ENCODE measurements at regions not wholly inside any gene's neighbourhood (a gene's known extent, or its start where the extent isn't known, plus 50 kb on each side); places are given as distances from the start of the nearest gene placed in this dataset.
"Not testable (repeated sequence)": the region's sequence is repeated elsewhere in the genome, so short reads cannot be mapped to it uniquely, and the experiment has no call there.

- no peak for DNase-seq (ENCODE audit: low read depth)
These were observed 692.9 kb downstream of the MTRR start for GRCh38 chr5:8561854-8562253.

GRCh38 chr5:8563540-8563939 is 694.6 kb downstream of the MTRR start:
- DNase-seq (ENCODE audit: low read depth) = not testable (repeated sequence)

GRCh38 chr5:8568858-8569257 is 699.9 kb downstream of the MTRR start:
- DNase-seq (ENCODE audit: low read depth) = no peak

GRCh38 chr5:8570528-8570927 is 701.6 kb downstream of the MTRR start:
- DNase-seq (ENCODE audit: low read depth) = no peak

GRCh38 chr5:8576178-8576577 is 707.2 kb downstream of the MTRR start:
- no peak for DNase-seq (ENCODE audit: low read depth)

GRCh38 chr5:8577792-8578191 is 708.8 kb downstream of the MTRR start:
- no peak for DNase-seq (ENCODE audit: low read depth)

- no peak for DNase-seq (ENCODE audit: low read depth)
These were observed 711.4 kb downstream of the MTRR start for GRCh38 chr5:8580298-8580697.

- no peak for DNase-seq (ENCODE audit: low read depth)
These were observed 712.1 kb downstream of the MTRR start for GRCh38 chr5:8581047-8581446.

- no peak for DNase-seq (ENCODE audit: low read depth)
These were observed 716.5 kb downstream of the MTRR start for GRCh38 chr5:8585230-8586018.

- no peak for DNase-seq (ENCODE audit: low read depth)
These were observed 722.0 kb downstream of the MTRR start for GRCh38 chr5:8590959-8591358.

- DNase-seq (ENCODE audit: low read depth) = no peak
These were observed 729.4 kb downstream of the MTRR start for GRCh38 chr5:8598356-8598755.

- DNase-seq (ENCODE audit: low read depth) = no peak
These were observed 730.0 kb downstream of the MTRR start for GRCh38 chr5:8598996-8599395.

- no peak for DNase-seq (ENCODE audit: low read depth)
These were observed 731.9 kb downstream of the MTRR start for GRCh38 chr5:8600843-8601242.

- no peak for DNase-seq (ENCODE audit: low read depth)
These were observed 732.9 kb downstream of the MTRR start for GRCh38 chr5:8601831-8602354.

- no peak for DNase-seq (ENCODE audit: low read depth)
These were observed 737.3 kb downstream of the MTRR start for GRCh38 chr5:8606231-8606630.

GRCh38 chr5:8611067-8611466 is 742.1 kb downstream of the MTRR start:
- no peak for DNase-seq (ENCODE audit: low read depth)

- no peak for DNase-seq (ENCODE audit: low read depth)
These were observed 744.2 kb downstream of the MTRR start for GRCh38 chr5:8613078-8613685.

- no peak for DNase-seq (ENCODE audit: low read depth)
These were observed 746.4 kb downstream of the MTRR start for GRCh38 chr5:8615142-8615858.

GRCh38 chr5:8628521-8628920 is 759.6 kb downstream of the MTRR start:
- DNase-seq (ENCODE audit: low read depth) = no peak

- no peak for DNase-seq (ENCODE audit: low read depth)
These were observed 764.3 kb downstream of the MTRR start for GRCh38 chr5:8633259-8633658.

GRCh38 chr5:8633696-8634095 is 764.7 kb downstream of the MTRR start:
- DNase-seq (ENCODE audit: low read depth) = no peak

GRCh38 chr5:8634219-8634618 is 765.3 kb downstream of the MTRR start:
- no peak for DNase-seq (ENCODE audit: low read depth)

Measured in T-helper 22 cell (primary cell).